GM12865 (cell line): ENCODE measurements at regions not wholly inside any gene's neighbourhood (a gene's known extent, or its start where the extent isn't known, plus 50 kb on each side); places are given as distances from the start of the nearest gene placed in this dataset.

Source experiments
- DNase-seq: peaks from one replicate; pipeline ENCODE4 v3.0.0; 2010; ENCODE audit warnings: low read depth
- H3K4me3 ChIP-seq: 2 replicates; pipeline ENCODE4 v1.5.1; 2011; ENCODE audit warnings: mild to moderate bottlenecking, low read depth, low read length, control low read depth
- TF ChIP-seq, protein P1 (sequence below): IDR thresholded peaks from 2 replicates; pipeline ENCODE4 v1.5.1; 2011; ENCODE audit warnings: low read length, control low read depth, low read depth, inconsistent platforms; ENCODE audit not compliant: insufficient read depth; ENCODE audit errors: missing control alignments

DNA sequence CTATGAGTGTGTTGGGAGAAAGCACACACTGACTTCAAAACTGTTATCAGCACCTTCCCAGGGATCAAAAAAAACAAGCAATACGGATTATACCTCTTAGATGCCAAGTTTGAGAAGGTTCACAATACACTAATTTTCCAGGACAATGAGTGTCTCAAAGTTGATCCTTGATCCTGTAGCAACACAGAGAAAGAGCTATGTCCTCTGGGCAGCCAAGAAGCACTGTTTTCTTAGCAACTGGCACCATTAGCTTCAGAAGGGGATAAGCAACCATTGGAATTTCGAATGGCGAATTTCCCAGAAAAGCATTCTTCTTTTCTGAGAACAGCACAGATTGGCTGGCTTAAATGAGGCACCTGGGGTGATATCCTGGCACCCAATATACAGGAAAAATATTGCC, 270.3 kb upstream of the RORA start:
- TF ChIP-seq, protein P1, sequence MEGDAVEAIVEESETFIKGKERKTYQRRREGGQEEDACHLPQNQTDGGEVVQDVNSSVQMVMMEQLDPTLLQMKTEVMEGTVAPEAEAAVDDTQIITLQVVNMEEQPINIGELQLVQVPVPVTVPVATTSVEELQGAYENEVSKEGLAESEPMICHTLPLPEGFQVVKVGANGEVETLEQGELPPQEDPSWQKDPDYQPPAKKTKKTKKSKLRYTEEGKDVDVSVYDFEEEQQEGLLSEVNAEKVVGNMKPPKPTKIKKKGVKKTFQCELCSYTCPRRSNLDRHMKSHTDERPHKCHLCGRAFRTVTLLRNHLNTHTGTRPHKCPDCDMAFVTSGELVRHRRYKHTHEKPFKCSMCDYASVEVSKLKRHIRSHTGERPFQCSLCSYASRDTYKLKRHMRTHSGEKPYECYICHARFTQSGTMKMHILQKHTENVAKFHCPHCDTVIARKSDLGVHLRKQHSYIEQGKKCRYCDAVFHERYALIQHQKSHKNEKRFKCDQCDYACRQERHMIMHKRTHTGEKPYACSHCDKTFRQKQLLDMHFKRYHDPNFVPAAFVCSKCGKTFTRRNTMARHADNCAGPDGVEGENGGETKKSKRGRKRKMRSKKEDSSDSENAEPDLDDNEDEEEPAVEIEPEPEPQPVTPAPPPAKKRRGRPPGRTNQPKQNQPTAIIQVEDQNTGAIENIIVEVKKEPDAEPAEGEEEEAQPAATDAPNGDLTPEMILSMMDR, result no peak
- no peak for DNase-seq

DNA sequence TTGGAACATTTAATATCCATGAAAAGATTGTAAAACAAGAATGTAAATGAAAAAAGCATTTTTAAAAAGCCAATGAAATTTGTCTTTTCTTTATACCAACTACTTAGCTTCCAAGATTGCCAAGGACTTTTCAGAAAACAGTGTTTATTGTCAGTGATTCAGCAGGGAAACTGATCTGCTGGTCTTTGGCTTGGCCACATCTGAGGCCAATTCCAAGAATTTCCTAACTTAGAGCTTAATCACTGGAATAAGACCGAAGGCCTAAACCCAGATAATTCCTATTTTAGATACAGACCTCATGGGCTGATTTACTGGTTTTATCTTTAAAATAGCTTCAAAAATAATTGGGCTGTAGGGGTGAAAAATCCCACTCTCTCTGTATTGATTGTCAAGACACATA, 260.5 kb upstream of the RORA start:
- TF ChIP-seq, protein P1, result no peak
- DNase-seq, result no peak
- H3K4me3 ChIP-seq, result no peak overlapping the region

More for the DNA sequence above, 270.3 kb upstream of the RORA start:
- no peak overlapping the region for H3K4me3 ChIP-seq

DNA sequence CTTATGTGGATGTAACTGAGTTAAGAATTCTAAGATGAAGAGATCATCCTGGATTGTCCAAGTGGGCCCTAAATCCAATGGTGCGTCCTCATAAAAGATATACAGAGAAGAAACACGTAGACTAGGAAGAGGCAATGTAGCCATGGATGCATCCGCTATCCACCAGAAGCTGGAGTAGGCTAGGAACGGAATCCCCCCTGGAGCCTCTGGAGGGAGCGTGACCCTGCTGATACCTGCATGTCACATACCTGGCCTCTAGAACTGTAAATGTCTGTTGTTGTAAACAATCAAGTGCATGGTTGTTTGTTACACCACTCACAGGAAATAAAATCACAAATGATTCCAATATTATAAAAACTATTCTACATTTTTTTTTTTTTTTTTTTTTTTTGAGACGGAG, 254.5 kb upstream of the RORA start:
- H3K4me3 ChIP-seq, result no peak overlapping the region
- DNase-seq, result no peak
- TF ChIP-seq, protein P1, result no peak

DNA sequence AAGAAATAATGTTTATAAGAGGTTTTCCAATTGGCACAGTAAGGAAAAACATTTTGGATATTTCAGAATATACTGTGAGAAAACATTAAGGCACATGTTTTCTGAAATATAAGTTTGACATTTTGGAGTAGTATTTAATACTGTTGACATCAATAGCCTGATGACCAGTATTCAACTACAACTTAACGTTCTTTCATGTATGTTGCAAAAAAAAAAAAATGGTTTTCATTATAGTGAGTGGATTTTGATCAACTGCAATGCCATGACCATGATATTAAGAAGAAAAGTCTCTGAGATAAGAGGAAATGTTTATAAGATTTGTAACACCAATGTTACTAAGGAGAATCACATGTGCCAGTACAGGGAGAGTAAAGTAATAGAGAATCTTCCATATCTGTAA, 252.8 kb upstream of the RORA start:
- DNase-seq, result no peak
- TF ChIP-seq, protein P1, result no peak
- no peak overlapping the region for H3K4me3 ChIP-seq

DNA sequence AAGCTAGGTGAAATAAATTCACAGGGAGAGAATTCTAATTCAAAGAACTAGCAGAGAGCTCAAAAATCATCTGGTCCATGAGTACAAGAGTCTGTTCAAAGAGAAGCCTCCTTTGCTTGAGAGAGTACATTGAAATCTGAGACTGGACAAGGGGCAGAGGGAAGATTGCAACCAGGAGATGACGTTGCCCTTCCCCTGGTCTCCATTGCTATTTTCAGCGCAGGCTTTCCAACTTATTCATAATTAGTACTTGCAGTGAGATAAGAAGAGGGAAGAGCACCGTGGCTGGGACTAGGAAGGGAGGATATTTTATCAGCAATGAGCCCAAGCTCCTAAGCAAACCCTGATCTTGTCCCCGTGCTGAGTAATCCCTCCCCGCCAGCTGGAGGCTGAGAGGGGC, 251.8 kb upstream of the RORA start:
- no peak overlapping the region for H3K4me3 ChIP-seq
- TF ChIP-seq, protein P1, result no peak
- no peak for DNase-seq

DNA sequence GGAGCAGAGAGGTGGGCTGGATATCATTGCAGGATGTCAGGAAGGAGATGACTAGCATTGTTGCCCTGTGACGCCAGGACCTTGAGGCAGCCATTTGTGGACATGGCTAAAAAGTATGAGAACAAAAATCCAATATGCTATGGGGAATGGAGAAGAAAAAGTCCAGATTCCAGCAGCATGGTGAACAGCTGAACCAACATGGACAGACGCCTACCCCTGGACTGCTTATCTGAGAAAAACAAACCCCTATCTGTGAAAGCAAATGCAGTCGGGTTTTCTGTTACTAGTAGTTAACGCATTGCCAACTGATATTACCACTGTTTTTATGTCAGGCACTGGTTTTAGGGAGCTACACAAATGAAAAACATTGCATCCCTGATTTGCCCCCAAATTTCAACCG, 251.2 kb upstream of the RORA start:
- no peak overlapping the region for H3K4me3 ChIP-seq
- TF ChIP-seq, protein P1, result no peak
- no peak for DNase-seq

DNA sequence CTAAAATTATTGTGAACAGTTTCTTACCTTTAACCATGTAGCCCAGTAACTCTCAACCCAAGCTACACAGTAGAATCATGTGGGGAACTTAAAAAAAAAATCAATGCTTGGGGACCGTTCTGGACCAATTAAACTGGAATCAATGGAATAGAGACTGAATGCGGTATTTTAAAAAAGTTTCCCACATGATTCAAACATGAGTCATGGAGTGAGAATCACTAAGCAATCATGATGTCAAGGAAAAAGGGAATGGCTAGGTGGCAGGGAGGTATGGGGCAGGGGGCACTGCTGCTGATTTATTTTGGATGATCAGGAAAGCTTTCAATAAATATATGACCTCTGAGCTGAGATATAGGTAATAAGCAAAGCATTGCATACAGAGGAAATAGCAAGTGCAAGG, 250.5 kb upstream of the RORA start:
- no peak overlapping the region for H3K4me3 ChIP-seq
- no peak for DNase-seq
- TF ChIP-seq, protein P1, result no peak
